ENCODE measurements at regions not wholly inside any gene's neighbourhood (a gene's known extent, or its start where the extent isn't known, plus 50 kb on each side); places are given as distances from the start of the nearest gene placed in this dataset.

GRCh38 chr14:98721061-98721460 is 550.9 kb downstream of the BCL11B start:
- Histone ChIP-seq H3K36me3 (ENCODE audit: insufficient read depth, low read length) (no peaks in the 10 kb centered on the region), H3K4me3 (ENCODE audit: low read length) (no peak overlapping the region), H3K27me3 (ENCODE audit: insufficient read depth, low read length) (peaks cover 2% of the 10 kb centered on the region), H3K4me1 (ENCODE audit: insufficient read depth, low read length) (no peaks in the 10 kb centered on the region), H3K9me3 (ENCODE audit: low read length) (no peaks in the 10 kb centered on the region), H2AFZ (ENCODE audit: low read depth, low read length) (no peak overlapping the region)

GRCh38 chr14:98724734-98725133 is 547.3 kb downstream of the BCL11B start:
- peaks cover 2% of the 10 kb centered on the region for H3K27me3 ChIP-seq (ENCODE audit: insufficient read depth, low read length)
- H3K4me1 ChIP-seq (ENCODE audit: insufficient read depth, low read length): no peaks in the 10 kb centered on the region
- no peak overlapping the region for H2AFZ ChIP-seq (ENCODE audit: low read depth, low read length)
- no peaks in the 10 kb centered on the region for H3K36me3 ChIP-seq (ENCODE audit: insufficient read depth, low read length)
- no peaks in the 10 kb centered on the region for H3K9me3 ChIP-seq (ENCODE audit: low read length)
- H3K4me3 ChIP-seq (ENCODE audit: low read length): no peak overlapping the region

GRCh38 chr14:98725191-98725590 is 546.8 kb downstream of the BCL11B start:
- Histone ChIP-seq H3K27me3 (ENCODE audit: insufficient read depth, low read length) (peaks cover 2% of the 10 kb centered on the region), H2AFZ (ENCODE audit: low read depth, low read length) (no peak overlapping the region), H3K4me3 (ENCODE audit: low read length) (no peak overlapping the region), H3K36me3 (ENCODE audit: insufficient read depth, low read length) (no peaks in the 10 kb centered on the region), H3K4me1 (ENCODE audit: insufficient read depth, low read length) (no peaks in the 10 kb centered on the region), H3K9me3 (ENCODE audit: low read length) (no peaks in the 10 kb centered on the region)

GRCh38 chr14:98725676-98726075 is 546.3 kb downstream of the BCL11B start:
- H3K36me3 ChIP-seq (ENCODE audit: insufficient read depth, low read length): no peaks in the 10 kb centered on the region

GRCh38 chr14:98726585-98727405 is 545.2 kb downstream of the BCL11B start:
- Histone ChIP-seq H3K4me3 (ENCODE audit: low read length) (no peak overlapping the region), H2AFZ (ENCODE audit: low read depth, low read length) (no peak overlapping the region), H3K4me1 (ENCODE audit: insufficient read depth, low read length) (no peaks in the 10 kb centered on the region), H3K36me3 (ENCODE audit: insufficient read depth, low read length) (no peaks in the 10 kb centered on the region), H3K9me3 (ENCODE audit: low read length) (no peaks in the 10 kb centered on the region), H3K27me3 (ENCODE audit: insufficient read depth, low read length) (peaks cover 2% of the 10 kb centered on the region)

More at GRCh38 chr14:98725676-98726075, 546.3 kb downstream of the BCL11B start:
- no peaks in the 10 kb centered on the region for H3K4me1 ChIP-seq (ENCODE audit: insufficient read depth, low read length)
- no peak overlapping the region for H3K4me3 ChIP-seq (ENCODE audit: low read length)
- peaks cover 2% of the 10 kb centered on the region for H3K27me3 ChIP-seq (ENCODE audit: insufficient read depth, low read length)
- H3K9me3 ChIP-seq (ENCODE audit: low read length): no peaks in the 10 kb centered on the region
- no peak overlapping the region for H2AFZ ChIP-seq (ENCODE audit: low read depth, low read length)

GRCh38 chr14:98728024-98728423 is 544.0 kb downstream of the BCL11B start:
- Histone ChIP-seq H2AFZ (ENCODE audit: low read depth, low read length) (no peak overlapping the region), H3K4me3 (ENCODE audit: low read length) (no peak overlapping the region), H3K4me1 (ENCODE audit: insufficient read depth, low read length) (no peaks in the 10 kb centered on the region), H3K9me3 (ENCODE audit: low read length) (no peaks in the 10 kb centered on the region), H3K27me3 (ENCODE audit: insufficient read depth, low read length) (peaks cover 2% of the 10 kb centered on the region), H3K36me3 (ENCODE audit: insufficient read depth, low read length) (no peaks in the 10 kb centered on the region)

- H3K9me3 ChIP-seq (ENCODE audit: low read length): no peaks in the 10 kb centered on the region
- no peak overlapping the region for H2AFZ ChIP-seq (ENCODE audit: low read depth, low read length)
- no peaks in the 10 kb centered on the region for H3K36me3 ChIP-seq (ENCODE audit: insufficient read depth, low read length)
- peaks cover 2% of the 10 kb centered on the region for H3K27me3 ChIP-seq (ENCODE audit: insufficient read depth, low read length)
- no peaks in the 10 kb centered on the region for H3K4me1 ChIP-seq (ENCODE audit: insufficient read depth, low read length)
- H3K4me3 ChIP-seq (ENCODE audit: low read length): no peak overlapping the region
Measured at GRCh38 chr14:98728836-98729235, 543.2 kb downstream of the BCL11B start.

- H3K36me3 ChIP-seq (ENCODE audit: insufficient read depth, low read length): no peaks in the 10 kb centered on the region
- H3K9me3 ChIP-seq (ENCODE audit: low read length): no peaks in the 10 kb centered on the region
- no peaks in the 10 kb centered on the region for H3K4me1 ChIP-seq (ENCODE audit: insufficient read depth, low read length)
- no peak overlapping the region for H2AFZ ChIP-seq (ENCODE audit: low read depth, low read length)
- no peaks in the 10 kb centered on the region for H3K27me3 ChIP-seq (ENCODE audit: insufficient read depth, low read length)
- H3K4me3 ChIP-seq (ENCODE audit: low read length): no peak overlapping the region
Measured at GRCh38 chr14:98731286-98731685, 540.7 kb downstream of the BCL11B start.

- no peaks in the 10 kb centered on the region for H3K9me3 ChIP-seq (ENCODE audit: low read length)
- no peak overlapping the region for H2AFZ ChIP-seq (ENCODE audit: low read depth, low read length)
- no peak overlapping the region for H3K4me3 ChIP-seq (ENCODE audit: low read length)
- H3K36me3 ChIP-seq (ENCODE audit: insufficient read depth, low read length): no peaks in the 10 kb centered on the region
- no peaks in the 10 kb centered on the region for H3K27me3 ChIP-seq (ENCODE audit: insufficient read depth, low read length)
- H3K4me1 ChIP-seq (ENCODE audit: insufficient read depth, low read length): no peaks in the 10 kb centered on the region
Measured at GRCh38 chr14:98731701-98732100, 540.3 kb downstream of the BCL11B start.

GRCh38 chr14:98733536-98733935 is 538.5 kb downstream of the BCL11B start:
- Histone ChIP-seq H2AFZ (ENCODE audit: low read depth, low read length) (no peak overlapping the region), H3K9me3 (ENCODE audit: low read length) (no peaks in the 10 kb centered on the region), H3K36me3 (ENCODE audit: insufficient read depth, low read length) (no peaks in the 10 kb centered on the region), H3K4me1 (ENCODE audit: insufficient read depth, low read length) (no peaks in the 10 kb centered on the region), H3K27me3 (ENCODE audit: insufficient read depth, low read length) (no peaks in the 10 kb centered on the region), H3K4me3 (ENCODE audit: low read length) (no peak overlapping the region)

GRCh38 chr14:98736701-98737338 is 535.2 kb downstream of the BCL11B start:
- Histone ChIP-seq H3K36me3 (ENCODE audit: insufficient read depth, low read length) (no peaks in the 10 kb centered on the region), H2AFZ (ENCODE audit: low read depth, low read length) (no peak overlapping the region), H3K27me3 (ENCODE audit: insufficient read depth, low read length) (no peaks in the 10 kb centered on the region), H3K4me3 (ENCODE audit: low read length) (no peak overlapping the region), H3K4me1 (ENCODE audit: insufficient read depth, low read length) (no peaks in the 10 kb centered on the region), H3K9me3 (ENCODE audit: low read length) (no peaks in the 10 kb centered on the region)

GRCh38 chr14:98741523-98741922 is 530.5 kb downstream of the BCL11B start:
- Histone ChIP-seq H2AFZ (ENCODE audit: low read depth, low read length) (no peak overlapping the region), H3K4me1 (ENCODE audit: insufficient read depth, low read length) (no peaks in the 10 kb centered on the region), H3K4me3 (ENCODE audit: low read length) (no peak overlapping the region), H3K36me3 (ENCODE audit: insufficient read depth, low read length) (no peaks in the 10 kb centered on the region), H3K27me3 (ENCODE audit: insufficient read depth, low read length) (no peaks in the 10 kb centered on the region), H3K9me3 (ENCODE audit: low read length) (no peaks in the 10 kb centered on the region)

GRCh38 chr14:98742001-98742400 is 530.0 kb downstream of the BCL11B start:
- H3K4me3 ChIP-seq (ENCODE audit: low read length): no peak overlapping the region
- H3K9me3 ChIP-seq (ENCODE audit: low read length): no peaks in the 10 kb centered on the region
- H2AFZ ChIP-seq (ENCODE audit: low read depth, low read length): no peak overlapping the region
- H3K27me3 ChIP-seq (ENCODE audit: insufficient read depth, low read length): no peaks in the 10 kb centered on the region
- no peaks in the 10 kb centered on the region for H3K36me3 ChIP-seq (ENCODE audit: insufficient read depth, low read length)
- no peaks in the 10 kb centered on the region for H3K4me1 ChIP-seq (ENCODE audit: insufficient read depth, low read length)

Measured in neuron (in vitro differentiated cells).